Motor neuron (in vitro differentiated cells): ENCODE measurements at regions not wholly inside any gene's neighbourhood (a gene's known extent, or its start where the extent isn't known, plus 50 kb on each side); places are given as distances from the start of the nearest gene placed in this dataset.
A peak's percentile ranks its signal among the peaks of the same experiment; 100 is the strongest.

Experiments
- ATAC-seq, 8 experiments: fragments of 200-7000 bp; cut with Tn5 transposase; replicated peaks in 6 of 8; 2 replicates each; pipeline ENCODE4 v1.8.0; 2021; ENCODE audit warnings: mild to moderate bottlenecking in 8 of 8, moderate library complexity in 8 of 8
- H3K27ac ChIP-seq, 2 donors: fragments of 250-450 bp; sonication (Bioruptor Pico); 2 replicates each; pipeline ENCODE4 v1.9.0; 2021; ENCODE audit warnings: antibody characterized with exemption in 2 of 2, mild to moderate bottlenecking in 2 of 2, moderate library complexity in 1 of 2
- H3K4me1 ChIP-seq, 2 donors: fragments of 250-450 bp; sonication (Bioruptor Pico); replicated peaks in 1 of 2; 2 replicates each; pipeline ENCODE4 v1.6.1; 2021; ENCODE audit warnings: antibody characterized with exemption in 2 of 2, mild to moderate bottlenecking in 2 of 2, moderate library complexity in 1 of 2
- H3K4me3 ChIP-seq, 5 donors: fragments of 250-450 bp; sonication (Bioruptor Pico); 2 replicates each; pipeline ENCODE4 v1.9.0; 2021; ENCODE audit warnings: antibody characterized with exemption in 5 of 5, mild to moderate bottlenecking in 5 of 5, moderate library complexity in 4 of 5
- WGBS, 10 experiments: fragments of 450-650 bp; shearing (Covaris generic); methylation state at CpG; one replicate each; pipeline ENCODE4 v1.0.0; 2022; 5-methylcytosine and 5-hydroxymethylcytosine counted together
- in situ Hi-C, 9 experiments: fragments of 400-800 bp; cut with MboI; loops; one replicate each; pipeline ENCODE4 v1.15.0; 2021; ENCODE audit warnings: low sequenced_read_pairs in 9 of 9, low pct_unique_long_range_greater_than_20kb in 2 of 9; ENCODE audit not compliant: unreplicated experiment in 9 of 9

DNA sequence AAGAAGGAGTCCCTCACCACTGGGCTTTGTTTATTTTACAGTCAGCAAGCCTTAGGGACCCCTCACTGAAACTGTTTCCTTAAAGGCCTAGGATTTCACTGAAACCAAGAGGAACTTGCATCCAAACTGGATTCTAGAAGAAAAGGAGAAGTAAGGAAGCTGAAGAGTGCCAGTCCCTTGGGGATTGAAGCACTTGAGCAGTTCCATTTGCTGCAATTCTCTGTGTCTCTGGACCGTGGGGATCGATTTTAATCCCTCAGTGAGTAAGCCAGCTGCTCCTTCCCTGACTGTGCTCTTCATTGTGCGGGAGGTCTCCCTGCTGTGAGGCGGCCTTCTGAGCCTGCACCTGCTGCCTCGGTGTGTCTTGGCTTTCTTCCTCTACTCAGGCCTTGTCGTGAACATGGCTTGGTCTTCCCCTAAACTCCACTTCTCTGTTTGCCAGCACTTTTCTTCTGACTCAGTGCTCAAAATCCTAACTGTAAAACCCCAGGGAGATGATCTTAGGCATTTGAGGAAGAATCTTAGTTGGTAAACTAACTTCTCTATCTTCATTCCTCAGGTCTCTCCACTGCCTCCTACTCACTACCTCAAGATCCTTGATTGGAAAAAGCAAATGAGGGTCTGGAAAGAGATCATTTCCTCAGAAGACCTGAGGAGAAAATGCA lies 132.6 kb downstream of the SLC38A6 start:
- peak in 1 of 8 experiments; percentile 31 for ATAC-seq
- H3K4me1 ChIP-seq = peaks cover 0 to 14% of the 10 kb centered on the region in 2 donors
- H3K27ac ChIP-seq = no peak overlapping the region
- in situ Hi-C loops = no loop called here
- no peak overlapping the region for H3K4me3 ChIP-seq
- WGBS, 10 experiments = 42 to 80% (median 64%) methylated on average over 1 to 4 of the region's 6 CpGs; no CpG with 5 or more reads in 2 of the 10 experiments

GRCh38 chr14:61112506-61112905 lies 131.5 kb downstream of the SLC38A6 start:
- in situ Hi-C loops = no loop called here
- Histone ChIP-seq H3K4me3 (no peak overlapping the region), H3K27ac (no peak overlapping the region), H3K4me1 (peaks cover 0 to 14% of the 10 kb centered on the region in 2 donors)
- 83 to 100% (median 100%) methylated on average over 1 of the region's 5 CpGs; no CpG with 5 or more reads in 7 of the 10 experiments for WGBS, 10 experiments
- ATAC-seq = no peak

DNA sequence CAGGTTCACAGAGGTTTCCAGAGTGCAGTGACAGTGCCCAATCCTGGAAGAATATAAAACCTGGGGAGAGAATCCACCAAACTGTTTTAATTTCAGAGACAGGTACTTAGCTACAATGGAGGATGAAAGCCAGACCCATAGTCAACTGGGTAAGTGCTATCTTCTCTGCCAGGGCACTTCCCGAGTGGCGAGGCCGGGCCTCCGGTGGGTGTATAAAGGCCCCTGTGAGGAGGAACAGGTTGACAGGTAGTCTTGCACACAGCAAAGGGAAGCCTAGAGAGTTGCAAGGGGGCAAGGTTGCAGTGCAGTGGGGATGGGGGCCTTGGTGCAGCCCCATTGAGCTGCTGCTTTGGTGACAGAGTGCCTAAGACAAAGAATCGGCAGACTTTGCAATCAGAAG lies 130.7 kb downstream of the SLC38A6 start:
- WGBS, 10 experiments = 89 to 100% (median 100%) methylated on average over 1 to 5 of the region's 5 CpGs; no CpG with 5 or more reads in 4 of the 10 experiments
- no peak overlapping the region for H3K4me3 ChIP-seq
- in situ Hi-C loops = no loop called here
- no peak for ATAC-seq
- no peak overlapping the region for H3K27ac ChIP-seq
- peaks cover 0 to 14% of the 10 kb centered on the region in 2 donors for H3K4me1 ChIP-seq

GRCh38 chr14:61111209-61111665 lies 130.2 kb downstream of the SLC38A6 start:
- in situ Hi-C loops = no loop called here
- no peak overlapping the region for H3K27ac ChIP-seq

GRCh38 chr14:61110316-61111082 lies 129.5 kb downstream of the SLC38A6 start:
- Histone ChIP-seq H3K27ac (no peak overlapping the region), H3K4me3 (no peak overlapping the region), H3K4me1 (peaks cover 0 to 14% of the 10 kb centered on the region in 2 donors)
- in situ Hi-C loops = no loop called here
- ATAC-seq = peak in 1 of 8 experiments; percentile 17
- WGBS, 10 experiments = 33 to 100% (median 67%) methylated on average over 1 to 8 of the region's 9 CpGs; no CpG with 5 or more reads in 1 of the 10 experiments

More at GRCh38 chr14:61111209-61111665, 130.2 kb downstream of the SLC38A6 start:
- H3K4me3 ChIP-seq = no peak overlapping the region
- WGBS, 10 experiments = 8 to 75% (median 45%) methylated on average over 1 to 16 of the region's 23 CpGs; no CpG with 5 or more reads in 2 of the 10 experiments
- peaks cover 0 to 14% of the 10 kb centered on the region in 2 donors for H3K4me1 ChIP-seq
- peak in 3 of 8 experiments; percentile 19 to 61 (median 60) for ATAC-seq

DNA sequence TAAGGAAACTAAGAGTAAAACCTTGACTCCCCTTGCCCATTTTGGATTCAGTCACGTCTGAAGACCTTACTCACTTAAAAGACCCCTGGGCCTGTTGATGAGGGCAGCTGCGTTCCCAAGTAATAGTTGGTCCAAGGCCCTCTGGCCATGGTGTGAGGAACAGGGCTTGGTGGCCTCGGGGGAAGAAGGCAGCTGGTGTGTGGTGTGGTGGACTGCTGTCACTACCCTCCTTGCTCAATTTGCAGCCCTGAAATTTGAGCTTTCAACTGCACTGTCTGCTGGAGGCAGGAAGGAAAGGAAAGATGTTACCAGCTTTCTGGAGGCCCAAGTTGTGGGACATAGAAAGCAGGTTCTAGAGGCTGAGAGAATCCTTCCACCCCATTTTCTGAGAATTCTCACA lies 128.2 kb downstream of the SLC38A6 start:
- WGBS, 10 experiments = 0 to 80% (median 50%) methylated on average over 1 of the region's 3 CpGs; no CpG with 5 or more reads in 4 of the 10 experiments
- Histone ChIP-seq H3K4me3 (no peak overlapping the region), H3K27ac (no peak overlapping the region), H3K4me1 (peaks cover 0 to 15% of the 10 kb centered on the region in 2 donors)
- in situ Hi-C loops = no loop called here
- peak in 3 of 8 experiments; percentile 32 to 72 (median 38) for ATAC-seq

DNA sequence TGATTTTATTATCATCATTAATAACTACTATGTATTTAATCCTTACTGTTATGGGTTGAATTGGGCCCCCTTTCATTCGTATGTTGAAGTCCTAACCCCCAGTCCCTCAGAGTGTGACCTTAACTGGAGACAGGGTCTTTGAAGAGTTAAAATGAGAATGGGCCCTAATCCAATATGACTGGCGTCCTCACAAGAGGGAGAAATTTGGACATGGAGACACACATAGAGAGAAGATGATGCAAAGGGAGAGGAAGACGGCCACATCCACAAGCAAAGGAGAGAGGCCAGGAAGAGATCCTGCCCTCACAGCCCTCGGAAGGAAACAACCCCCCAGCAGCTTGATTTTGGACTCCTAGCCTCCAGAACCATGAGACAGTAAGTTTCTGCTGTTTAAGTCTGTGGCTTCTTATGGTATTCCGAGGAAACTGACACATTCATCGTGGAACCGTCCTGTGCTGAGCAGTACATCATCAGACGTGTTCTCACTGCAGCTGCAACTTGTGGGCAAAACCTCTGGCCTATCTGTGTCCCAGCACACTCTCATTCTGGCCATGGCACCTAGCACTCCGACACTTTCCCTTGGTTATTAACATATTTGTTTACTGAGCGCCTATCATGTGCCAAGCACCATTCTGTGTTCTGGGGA lies 127.6 kb downstream of the SLC38A6 start:
- no peak for ATAC-seq
- WGBS, 10 experiments = 8 to 100% (median 91%) methylated on average over 1 to 9 of the region's 10 CpGs; no CpG with 5 or more reads in 1 of the 10 experiments
- in situ Hi-C loops = no loop called here
- Histone ChIP-seq H3K27ac (no peak overlapping the region), H3K4me3 (no peak overlapping the region), H3K4me1 (peaks cover 6 to 22% of the 10 kb centered on the region in 2 donors)

DNA sequence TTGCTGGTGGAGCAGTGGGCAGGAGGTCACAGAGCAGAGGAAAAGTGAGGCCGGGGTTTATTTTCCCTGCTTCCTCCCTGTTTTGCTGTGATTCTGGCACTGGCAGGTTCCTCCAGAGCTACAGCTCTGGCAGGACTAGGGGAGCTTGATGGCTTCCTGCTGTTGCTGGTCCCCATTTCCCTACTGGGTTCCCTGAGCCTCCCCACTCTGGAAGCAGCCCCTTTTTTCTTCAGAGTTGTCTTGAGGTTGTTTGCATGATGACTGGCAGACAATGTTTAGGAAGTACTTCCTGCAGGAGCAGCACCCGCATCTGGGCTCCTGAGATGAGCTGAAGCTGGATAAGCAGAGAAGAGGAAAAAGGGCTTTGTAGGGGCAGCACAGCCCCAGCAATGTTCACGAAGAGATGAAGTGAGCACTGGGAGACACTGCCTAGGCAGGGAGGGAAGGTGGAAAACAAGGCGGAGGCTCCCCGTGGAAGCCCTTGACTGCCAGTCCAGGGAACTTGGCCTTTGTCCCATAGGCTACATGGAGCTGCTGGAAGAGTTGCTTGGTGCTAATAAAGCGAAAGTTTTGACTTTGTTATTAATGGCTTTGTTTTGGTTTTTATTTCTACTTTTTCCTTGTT lies 126.9 kb downstream of the SLC38A6 start:
- Histone ChIP-seq H3K4me1 (peaks cover 11 to 28% of the 10 kb centered on the region in 2 donors), H3K4me3 (no peak overlapping the region), H3K27ac (no peak overlapping the region)
- 17 to 100% (median 87%) methylated on average over 1 to 5 of the region's 6 CpGs; no CpG with 5 or more reads in 2 of the 10 experiments for WGBS, 10 experiments
- ATAC-seq = no peak
- in situ Hi-C loops = no loop called here

- no peak for ATAC-seq
- in situ Hi-C loops = no loop called here
- Histone ChIP-seq H3K27ac (no peak overlapping the region), H3K4me3 (no peak overlapping the region), H3K4me1 (peaks cover 16 to 37% of the 10 kb centered on the region in 2 donors)
- WGBS, 10 experiments = 16 to 92% (median 87%) methylated on average over 1 to 7 of the region's 14 CpGs; no CpG with 5 or more reads in 5 of the 10 experiments
Observed at GRCh38 chr14:61106959-61107641, 126.1 kb downstream of the SLC38A6 start.

GRCh38 chr14:61106271-61106958 lies 125.4 kb downstream of the SLC38A6 start:
- WGBS, 10 experiments = 90 to 100% (median 95%) methylated on average over 2 to 5 of the region's 5 CpGs; no CpG with 5 or more reads in 2 of the 10 experiments
- ATAC-seq = no peak
- in situ Hi-C loops = no loop called here
- H3K27ac ChIP-seq = no peak overlapping the region
- peaks cover 23 to 40% of the 10 kb centered on the region in 2 donors for H3K4me1 ChIP-seq
- H3K4me3 ChIP-seq = no peak overlapping the region

GRCh38 chr14:61104358-61104757 lies 123.3 kb downstream of the SLC38A6 start:
- Histone ChIP-seq H3K4me1 (peaks cover 24 to 31% of the 10 kb centered on the region in 2 donors), H3K4me3 (no peak overlapping the region), H3K27ac (no peak overlapping the region)
- in situ Hi-C loops = no loop called here
- 25 to 90% (median 49%) methylated on average over 1 to 3 of the region's 3 CpGs; no CpG with 5 or more reads in 3 of the 10 experiments for WGBS, 10 experiments
- peak in 3 of 8 experiments; percentile 5 to 16 (median 9) for ATAC-seq
